ENCODE measurements at regions not wholly inside any gene's neighbourhood (a gene's known extent, or its start where the extent isn't known, plus 50 kb on each side); places are given as distances from the start of the nearest gene placed in this dataset.

GRCh38 chr7:152979376-152979775, 219.8 kb downstream of the ACTR3B start:
- TF ChIP-seq CTCF (IDR thresholded peaks at IDR 0.05; ENCODE audit: insufficient read depth, low read depth, low read length): no peak
- H3K27me3 ChIP-seq (ENCODE audit: control insufficient read depth, insufficient read depth, low read length): no peaks in the 10 kb centered on the region
- no peaks in the 10 kb centered on the region for H3K36me3 ChIP-seq (ENCODE audit: control insufficient read depth, insufficient read depth, low read length)
- no peak for DNase-seq (ENCODE audit: low read depth)
- ChIA-PET CTCF (no interaction called here), POLR2A (no interaction called here)
- no peak overlapping the region for H3K4me3 ChIP-seq (ENCODE audit: low read depth, low read length)

- CTCF ChIA-PET: no interaction called here
- POLR2A ChIA-PET: no interaction called here
- no peak for TF ChIP-seq CTCF (IDR thresholded peaks at IDR 0.05; ENCODE audit: insufficient read depth, low read depth, low read length)
- Histone ChIP-seq H3K36me3 (ENCODE audit: control insufficient read depth, insufficient read depth, low read length) (no peaks in the 10 kb centered on the region), H3K27me3 (ENCODE audit: control insufficient read depth, insufficient read depth, low read length) (no peaks in the 10 kb centered on the region), H3K4me3 (ENCODE audit: low read depth, low read length) (no peak overlapping the region)
- DNase-seq (ENCODE audit: low read depth): no peak
Observed at GRCh38 chr7:152984421-152984820, 224.9 kb downstream of the ACTR3B start.

- no peak for TF ChIP-seq CTCF (IDR thresholded peaks at IDR 0.05; ENCODE audit: insufficient read depth, low read depth, low read length)
- Histone ChIP-seq H3K36me3 (ENCODE audit: control insufficient read depth, insufficient read depth, low read length) (no peaks in the 10 kb centered on the region), H3K4me3 (ENCODE audit: low read depth, low read length) (no peak overlapping the region), H3K27me3 (ENCODE audit: control insufficient read depth, insufficient read depth, low read length) (no peaks in the 10 kb centered on the region)
- ChIA-PET CTCF (no interaction called here), POLR2A (no interaction called here)
- no peak for DNase-seq (ENCODE audit: low read depth)
Observed at GRCh38 chr7:152986376-152986775, 226.8 kb downstream of the ACTR3B start.

GRCh38 chr7:152987656-152988055, 228.1 kb downstream of the ACTR3B start:
- ChIA-PET CTCF (no interaction called here), POLR2A (no interaction called here)
- Histone ChIP-seq H3K4me3 (ENCODE audit: low read depth, low read length) (no peak overlapping the region), H3K27me3 (ENCODE audit: control insufficient read depth, insufficient read depth, low read length) (no peaks in the 10 kb centered on the region), H3K36me3 (ENCODE audit: control insufficient read depth, insufficient read depth, low read length) (no peaks in the 10 kb centered on the region)
- TF ChIP-seq CTCF (IDR thresholded peaks at IDR 0.05; ENCODE audit: insufficient read depth, low read depth, low read length): no peak
- DNase-seq (ENCODE audit: low read depth): no peak

GRCh38 chr7:152989889-152990380, 230.4 kb downstream of the ACTR3B start:
- Histone ChIP-seq H3K36me3 (ENCODE audit: control insufficient read depth, insufficient read depth, low read length) (no peaks in the 10 kb centered on the region), H3K4me3 (ENCODE audit: low read depth, low read length) (no peak overlapping the region), H3K27me3 (ENCODE audit: control insufficient read depth, insufficient read depth, low read length) (no peaks in the 10 kb centered on the region)
- no peak for TF ChIP-seq CTCF (IDR thresholded peaks at IDR 0.05; ENCODE audit: insufficient read depth, low read depth, low read length)
- CTCF ChIA-PET: no interaction called here
- POLR2A ChIA-PET: no interaction called here
- DNase-seq (ENCODE audit: low read depth): no peak

All from BJ (cell line).